ENCODE measurements at regions not wholly inside any gene's neighbourhood (a gene's known extent, or its start where the extent isn't known, plus 50 kb on each side); places are given as distances from the start of the nearest gene placed in this dataset.

GRCh38 chr3:181176601-181177000 lies 187.1 kb upstream of the DNAJC19 start:
- H3K4me3 ChIP-seq (ENCODE audit: low read length) = no peak overlapping the region
- H3K9me3 ChIP-seq (ENCODE audit: control insufficient read depth, insufficient read depth, low read length) = no peaks in the 10 kb centered on the region
- H3K36me3 ChIP-seq (ENCODE audit: control insufficient read depth, low read length) = no peaks in the 10 kb centered on the region
- H3K4me1 ChIP-seq (ENCODE audit: control insufficient read depth, low read length) = no peaks in the 10 kb centered on the region
- peaks cover 2% of the 10 kb centered on the region; the same call in 1 of the 2 replicates for H3K27me3 ChIP-seq (ENCODE audit: control insufficient read depth, low read length)
- no peaks in the 10 kb centered on the region for H4K20me1 ChIP-seq (ENCODE audit: control insufficient read depth, insufficient read depth, low read depth, low read length)
- H3K4me2 ChIP-seq (ENCODE audit: low read length) = no peak overlapping the region
- no peaks in the 10 kb centered on the region for H3K9me2 ChIP-seq (replicated peaks; ENCODE audit: control insufficient read depth, low read length)
- no peak for TF ChIP-seq EZH2phosphoT487 (IDR thresholded peaks at IDR 0.05; ENCODE audit: borderline replicate concordance, low read length)
- peak; percentile 26 for TF ChIP-seq CTCF (IDR thresholded peaks at IDR 0.05; ENCODE audit: low read depth, low read length, poor library complexity, severe bottlenecking)
- no peaks in the 10 kb centered on the region for H3F3A ChIP-seq (ENCODE audit: control insufficient read depth, insufficient read depth)
- H3K79me2 ChIP-seq (ENCODE audit: control insufficient read depth, low read length) = no peaks in the 10 kb centered on the region
- H3K27ac ChIP-seq (ENCODE audit: low read depth, low read length) = no peak overlapping the region

DNA sequence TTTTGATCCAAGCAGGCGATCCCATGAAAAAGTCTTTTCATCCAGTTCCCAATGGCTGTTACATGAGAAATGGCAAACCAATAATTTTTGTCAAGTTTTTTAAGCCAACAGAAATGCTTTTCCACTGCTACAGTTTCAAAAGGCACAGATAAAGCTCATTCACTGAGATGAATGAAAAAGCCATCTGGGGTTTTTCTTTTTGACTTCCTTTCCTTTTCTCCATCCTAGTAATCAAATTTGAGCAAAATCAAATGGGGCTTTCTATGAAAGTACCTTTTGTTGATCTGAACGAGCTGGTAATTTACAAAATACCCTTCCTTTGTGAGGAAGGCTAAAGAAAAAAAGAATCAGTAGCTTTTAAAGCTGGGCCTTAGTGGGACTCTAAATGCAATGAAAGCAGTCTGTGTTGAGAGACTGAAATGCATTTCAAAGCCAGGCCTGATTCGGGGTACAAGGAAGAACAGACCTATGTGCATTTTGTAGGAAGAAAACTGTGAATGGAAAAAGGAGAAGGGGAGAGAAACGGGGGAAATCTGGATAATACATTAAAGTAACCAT lies 185.2 kb upstream of the DNAJC19 start:
- H3K4me1 ChIP-seq (ENCODE audit: control insufficient read depth, low read length) = no peaks in the 10 kb centered on the region
- H4K20me1 ChIP-seq (ENCODE audit: control insufficient read depth, insufficient read depth, low read depth, low read length) = no peaks in the 10 kb centered on the region
- no peaks in the 10 kb centered on the region for H3K36me3 ChIP-seq (ENCODE audit: control insufficient read depth, low read length)
- peaks cover 2% of the 10 kb centered on the region; the same call in 1 of the 2 replicates for H3K27me3 ChIP-seq (ENCODE audit: control insufficient read depth, low read length)
- no peak overlapping the region for H3K4me3 ChIP-seq (ENCODE audit: low read length)
- H3K27ac ChIP-seq (ENCODE audit: low read depth, low read length) = no peak overlapping the region
- H3K9me2 ChIP-seq (replicated peaks; ENCODE audit: control insufficient read depth, low read length) = no peaks in the 10 kb centered on the region
- no peaks in the 10 kb centered on the region for H3K9me3 ChIP-seq (ENCODE audit: control insufficient read depth, insufficient read depth, low read length)
- no peak overlapping the region for H3K4me2 ChIP-seq (ENCODE audit: low read length)
- H3K79me2 ChIP-seq (ENCODE audit: control insufficient read depth, low read length) = no peaks in the 10 kb centered on the region
- no peaks in the 10 kb centered on the region for H3F3A ChIP-seq (ENCODE audit: control insufficient read depth, insufficient read depth)
- no peak for TF ChIP-seq CTCF (IDR thresholded peaks at IDR 0.05; ENCODE audit: low read depth, low read length, poor library complexity, severe bottlenecking)
- no peak for TF ChIP-seq EZH2phosphoT487 (IDR thresholded peaks at IDR 0.05; ENCODE audit: borderline replicate concordance, low read length)

- no peak overlapping the region for H3K27ac ChIP-seq (ENCODE audit: low read depth, low read length)
- no peaks in the 10 kb centered on the region for H3K79me2 ChIP-seq (ENCODE audit: control insufficient read depth, low read length)
- no peak overlapping the region for H3K4me2 ChIP-seq (ENCODE audit: low read length)
- H3K4me3 ChIP-seq (ENCODE audit: low read length) = no peak overlapping the region
- TF ChIP-seq CTCF (IDR thresholded peaks at IDR 0.05; ENCODE audit: low read depth, low read length, poor library complexity, severe bottlenecking) (no peak), EZH2phosphoT487 (IDR thresholded peaks at IDR 0.05; ENCODE audit: borderline replicate concordance, low read length) (no peak)
- no peaks in the 10 kb centered on the region for H3F3A ChIP-seq (ENCODE audit: control insufficient read depth, insufficient read depth)
- peaks cover 2% of the 10 kb centered on the region; the same call in 1 of the 2 replicates for H3K27me3 ChIP-seq (ENCODE audit: control insufficient read depth, low read length)
- no peaks in the 10 kb centered on the region for H3K9me3 ChIP-seq (ENCODE audit: control insufficient read depth, insufficient read depth, low read length)
- H4K20me1 ChIP-seq (ENCODE audit: control insufficient read depth, insufficient read depth, low read depth, low read length) = no peaks in the 10 kb centered on the region
- no peaks in the 10 kb centered on the region for H3K9me2 ChIP-seq (replicated peaks; ENCODE audit: control insufficient read depth, low read length)
- H3K4me1 ChIP-seq (ENCODE audit: control insufficient read depth, low read length) = no peaks in the 10 kb centered on the region
- no peaks in the 10 kb centered on the region for H3K36me3 ChIP-seq (ENCODE audit: control insufficient read depth, low read length)
Measured at GRCh38 chr3:181174022-181174421, 184.5 kb upstream of the DNAJC19 start.
